GM18951 (cell line): ENCODE measurements at regions not wholly inside any gene's neighbourhood (a gene's known extent, or its start where the extent isn't known, plus 50 kb on each side); places are given as distances from the start of the nearest gene placed in this dataset.
"Not testable (repeated sequence)": the region's sequence is repeated elsewhere in the genome, so short reads cannot be mapped to it uniquely, and the experiment has no call there.

ENCODE experiments used
- POLR2A ChIP-seq: IDR thresholded peaks from 4 replicates; pipeline ENCODE4 v1.6.1; 2011; ENCODE audit warnings: mild to moderate bottlenecking; ENCODE audit not compliant: insufficient read length, insufficient read depth; ENCODE audit errors: extremely low read depth
- in situ Hi-C: fragments of 300-500 bp; cut with MboI; formaldehyde crosslinking; loops from one replicate; pipeline ENCODE4 v1.12.0; 2022; ENCODE audit warnings: low sequenced_read_pairs, mixed read lengths, inconsistent platforms; ENCODE audit not compliant: unreplicated experiment

DNA sequence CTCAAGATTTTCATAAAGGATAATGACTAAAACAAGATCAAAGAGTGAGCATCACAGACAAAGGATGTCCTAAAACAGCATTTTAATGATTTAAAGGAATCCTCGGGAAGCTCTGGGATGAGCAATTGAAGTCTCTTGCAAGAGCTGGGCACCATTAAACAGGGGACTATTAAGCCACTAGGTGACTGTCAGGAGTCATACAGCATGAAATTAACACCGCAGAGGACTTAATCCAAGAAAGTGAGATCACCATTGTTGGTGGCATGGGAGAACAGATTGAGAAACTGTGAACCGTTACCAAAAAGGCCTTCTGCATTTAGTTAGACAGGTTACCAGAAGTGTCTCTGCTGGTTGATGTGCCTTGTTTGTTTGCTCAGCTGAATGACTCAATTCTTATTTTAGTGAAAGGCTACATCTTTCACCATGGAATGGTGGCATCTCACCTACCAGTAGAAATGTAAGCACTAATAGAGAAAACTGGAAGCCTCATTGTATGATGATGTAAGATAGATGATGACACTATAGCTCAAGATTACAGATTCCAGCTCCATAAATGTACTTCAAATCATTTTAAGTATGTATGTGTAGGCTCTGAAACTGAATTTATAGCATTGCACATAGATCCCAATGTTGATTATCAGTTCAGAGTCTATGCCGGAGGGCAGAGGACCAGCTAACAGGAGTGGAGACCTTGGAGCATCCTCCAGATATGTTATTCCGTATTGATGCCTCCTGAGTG lies 427.6 kb downstream of the SUCLG1 start:
- in situ Hi-C loops: no loop called here
- TF ChIP-seq POLR2A: no peak

DNA sequence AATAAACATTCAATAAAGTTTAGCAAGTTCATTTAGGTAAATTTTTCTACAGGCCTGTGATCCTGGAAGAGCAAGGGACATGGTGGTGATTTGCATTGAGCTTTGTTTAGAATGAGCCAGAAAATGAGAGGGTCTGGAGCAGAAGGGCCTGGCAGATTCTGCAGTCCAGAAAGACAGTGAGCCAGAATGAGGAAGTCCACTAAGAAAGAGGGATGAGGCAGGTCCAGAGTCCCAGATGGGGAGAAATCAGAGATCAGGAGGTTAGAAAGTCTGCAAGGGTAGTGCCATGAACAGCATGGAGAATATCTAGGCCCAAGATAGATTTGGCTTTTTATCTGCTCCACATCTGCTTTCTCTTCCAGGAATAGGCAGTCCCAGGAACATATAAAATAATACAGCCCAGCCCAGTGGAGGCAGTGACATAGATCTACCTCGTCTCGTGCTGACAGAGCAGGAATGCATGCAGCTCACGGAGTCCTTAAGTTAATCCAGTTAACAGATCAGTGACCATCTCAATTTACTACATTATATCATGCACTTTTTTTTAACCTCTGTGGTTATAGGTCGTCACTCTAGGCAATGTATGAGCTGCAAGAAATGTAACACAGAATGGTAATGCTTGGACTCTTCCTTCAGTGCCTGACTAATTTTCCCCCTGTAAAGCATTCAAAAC lies 429.0 kb downstream of the SUCLG1 start:
- no peak for TF ChIP-seq POLR2A
- in situ Hi-C loops: no loop called here

DNA sequence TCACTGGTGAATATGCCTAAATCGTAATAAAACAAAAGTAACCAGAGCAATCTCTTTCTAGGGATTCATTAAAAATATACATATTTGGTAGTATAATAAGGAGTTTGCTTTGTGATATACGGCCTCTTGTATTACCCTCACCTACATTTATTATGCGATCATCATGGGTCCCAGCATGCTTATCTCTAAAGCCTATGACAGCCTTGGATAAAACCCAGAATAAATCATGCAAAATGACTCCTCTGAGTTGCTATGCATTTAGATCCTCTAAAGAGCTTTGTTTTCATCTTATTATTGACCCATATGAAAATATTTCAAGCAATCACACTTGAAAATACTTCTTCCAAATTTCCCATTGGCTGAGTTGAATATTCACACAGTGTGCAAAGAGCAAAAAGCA lies 432.3 kb downstream of the SUCLG1 start:
- in situ Hi-C loops: no loop called here
- no peak for TF ChIP-seq POLR2A

DNA sequence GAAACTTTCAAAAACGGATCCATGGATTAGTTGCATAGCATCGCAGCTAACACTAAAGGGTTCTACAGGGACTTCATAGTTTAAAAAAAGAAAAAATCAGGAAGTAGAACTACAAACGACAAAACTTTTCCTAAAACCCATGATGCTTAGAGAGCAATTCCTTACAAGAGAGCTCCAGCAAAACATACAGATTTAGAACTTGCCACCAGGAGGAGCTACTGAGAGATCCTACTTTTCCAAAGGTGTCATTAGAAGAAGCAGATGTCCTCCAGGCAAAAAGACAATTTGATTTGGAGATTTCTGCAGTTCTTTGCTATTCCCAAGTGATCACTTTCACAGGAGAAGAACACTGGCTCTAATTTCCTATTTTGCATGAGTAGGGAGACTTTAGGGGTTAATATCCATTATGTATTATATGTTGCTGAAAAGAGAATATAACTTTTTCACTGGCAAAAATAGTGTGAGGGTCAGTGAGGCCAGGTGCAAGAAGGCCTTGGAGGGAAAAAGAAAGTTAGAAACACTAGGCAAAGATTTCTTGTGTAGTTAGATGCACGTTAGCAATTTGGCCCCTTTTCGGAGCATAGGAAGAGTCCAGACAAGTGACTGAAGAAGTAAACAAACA lies 436.2 kb downstream of the SUCLG1 start:
- TF ChIP-seq POLR2A: no peak
- in situ Hi-C loops: no loop called here

DNA sequence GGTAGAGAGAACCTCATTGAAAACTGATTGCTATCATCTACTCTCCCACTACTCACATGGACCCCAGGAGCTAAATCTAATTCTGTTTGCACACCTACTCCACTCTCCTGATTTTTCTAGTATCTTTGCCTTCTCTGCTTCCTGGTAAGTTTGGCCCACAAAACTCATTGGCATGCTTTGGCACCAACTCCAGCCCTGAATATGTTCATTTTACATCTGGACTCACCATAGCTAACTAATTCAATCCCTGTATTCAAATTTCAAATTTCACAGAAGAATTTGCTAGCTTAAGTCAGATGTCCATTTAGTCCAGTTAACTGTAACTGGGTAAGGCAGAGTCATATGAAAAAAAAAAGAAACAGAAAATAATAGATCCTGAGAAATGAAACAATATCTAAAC lies 442.1 kb downstream of the SUCLG1 start:
- no peak for TF ChIP-seq POLR2A
- in situ Hi-C loops: no loop called here

DNA sequence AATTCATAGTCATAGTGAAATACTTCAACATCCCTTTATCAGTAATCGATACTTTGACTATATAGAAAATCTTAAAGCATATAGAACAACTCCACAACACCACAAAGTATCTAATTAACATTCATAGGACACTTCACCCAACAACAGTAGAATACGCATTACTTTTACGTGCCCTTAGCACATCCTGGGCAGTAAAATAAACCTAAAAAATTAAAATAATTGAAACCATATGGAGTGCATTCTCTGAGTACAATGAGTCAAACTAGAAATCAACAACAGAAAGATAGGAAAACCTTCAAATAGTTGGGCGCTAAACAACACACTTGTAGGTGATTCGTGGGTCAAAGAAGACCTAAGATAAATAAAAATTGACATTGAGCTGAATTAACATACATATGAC lies 442.9 kb downstream of the SUCLG1 start:
- TF ChIP-seq POLR2A: no peak
- in situ Hi-C loops: no loop called here

DNA sequence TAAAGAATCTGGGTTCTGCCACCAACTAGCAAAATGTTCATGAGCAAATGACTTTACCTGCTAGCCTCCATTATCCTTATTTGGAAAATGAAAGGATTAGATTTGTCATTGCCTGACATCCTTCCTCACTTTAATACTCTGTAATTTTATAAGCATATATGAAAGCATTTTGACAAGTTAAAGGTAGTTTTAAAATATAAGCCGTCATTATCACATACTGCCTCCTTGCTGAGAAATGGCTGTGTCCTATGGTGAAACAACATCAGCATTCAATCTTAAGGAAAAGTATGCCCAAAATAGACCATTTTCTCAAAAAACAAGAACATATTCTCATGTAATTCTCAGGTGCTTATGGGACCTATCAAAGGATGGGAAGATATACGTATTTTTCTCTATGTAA lies 461.2 kb downstream of the SUCLG1 start:
- TF ChIP-seq POLR2A: no peak
- in situ Hi-C loops: no loop called here

DNA sequence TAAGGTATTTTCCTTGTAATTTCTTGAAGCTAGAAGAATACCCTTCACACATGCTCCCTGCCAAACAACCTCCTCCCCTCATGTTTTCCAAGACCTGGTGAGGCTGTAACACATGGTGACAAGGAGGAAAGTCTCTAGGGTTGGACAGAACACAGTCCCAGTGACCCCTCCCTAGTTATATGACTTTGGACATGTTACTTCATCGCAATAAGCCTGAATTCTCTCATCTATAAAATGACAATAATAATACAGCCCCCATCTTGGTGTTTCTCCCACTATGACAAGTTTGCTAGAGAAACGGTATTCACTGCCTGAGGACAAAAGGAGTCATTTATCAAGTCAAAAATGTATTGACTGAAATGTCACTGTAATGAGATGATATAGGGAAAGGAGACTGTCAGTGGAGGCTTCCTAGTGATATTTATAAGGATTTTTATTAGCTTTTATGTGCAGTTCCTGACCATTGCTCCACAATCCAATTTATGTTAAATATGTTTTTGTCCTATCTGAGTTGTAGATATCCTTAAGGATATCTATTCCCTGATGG lies 464.4 kb downstream of the SUCLG1 start:
- TF ChIP-seq POLR2A: no peak
- in situ Hi-C loops: no loop called here

DNA sequence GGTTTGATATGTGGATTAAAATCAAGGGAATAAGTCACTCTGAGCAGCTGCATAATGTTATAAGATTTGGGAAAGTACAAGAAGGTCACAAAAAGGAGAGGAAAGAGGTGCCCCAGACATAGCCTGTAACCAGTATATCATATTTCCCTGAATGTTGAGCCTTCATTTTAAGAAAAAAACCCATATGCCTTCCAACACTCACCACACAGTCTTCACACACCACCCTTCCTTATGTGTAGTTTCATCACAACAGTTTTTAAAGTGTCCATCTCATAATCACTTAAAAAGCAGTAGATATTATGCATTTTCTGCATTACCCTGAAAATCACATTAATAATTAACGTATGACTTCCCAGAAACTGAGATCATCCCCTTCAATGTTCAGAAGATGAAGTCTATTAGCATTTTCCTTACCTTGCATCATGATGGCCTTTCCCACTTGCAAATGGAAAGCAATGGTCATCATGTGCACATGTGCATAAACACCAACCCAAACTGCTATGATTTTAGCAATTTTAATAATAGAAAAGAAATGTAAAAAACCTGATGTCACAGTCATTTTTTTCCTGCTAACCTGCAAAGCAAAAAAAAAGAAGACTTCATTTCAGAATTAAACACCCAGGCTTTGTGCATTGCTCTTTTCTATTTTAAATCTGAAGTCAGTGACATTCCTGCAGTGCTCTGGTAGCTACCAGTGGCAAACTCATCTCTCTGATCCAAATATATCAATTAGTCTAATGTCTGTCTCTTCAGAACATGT lies 465.0 kb downstream of the SUCLG1 start:
- no peak for TF ChIP-seq POLR2A
- in situ Hi-C loops: no loop called here

DNA sequence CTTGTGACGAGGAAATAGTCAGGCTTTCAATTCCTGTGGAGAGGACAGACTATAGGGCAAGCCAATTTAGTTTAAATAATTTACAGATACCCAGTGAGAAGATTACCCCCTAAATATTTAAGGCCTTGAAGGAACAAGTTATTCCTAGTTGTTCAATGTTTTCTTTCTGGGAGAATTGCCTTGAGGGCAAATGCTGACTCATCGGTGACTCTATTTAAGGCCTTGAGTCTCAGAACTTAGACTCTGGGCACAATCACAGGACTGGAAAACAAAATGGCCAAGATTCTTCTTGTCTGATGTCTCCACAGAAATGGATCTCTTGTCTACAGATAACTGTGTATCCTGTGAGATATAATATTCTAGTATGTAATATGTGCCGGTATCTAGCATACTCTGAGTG lies 467.1 kb downstream of the SUCLG1 start:
- in situ Hi-C loops: no loop called here
- no peak for TF ChIP-seq POLR2A

DNA sequence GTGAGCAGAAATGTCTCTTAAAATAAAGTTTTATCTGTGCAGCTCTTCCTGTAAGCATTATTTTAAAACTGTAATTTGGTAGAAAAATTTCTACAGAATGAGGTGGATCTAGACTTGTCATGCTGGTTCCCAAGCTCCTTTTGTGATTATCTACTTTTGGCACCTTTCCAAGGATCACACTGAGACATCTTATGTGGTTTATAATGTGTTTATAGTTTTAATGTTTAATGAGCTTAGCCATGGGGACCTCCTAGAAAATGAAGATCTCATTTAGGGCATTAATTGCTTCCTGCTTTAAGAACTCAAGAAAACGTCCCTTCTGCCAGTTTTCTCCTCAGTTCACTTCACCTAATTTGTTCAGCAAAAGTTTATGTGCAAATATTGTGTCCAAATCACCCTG lies 468.4 kb downstream of the SUCLG1 start:
- in situ Hi-C loops: no loop called here
- TF ChIP-seq POLR2A: no peak

DNA sequence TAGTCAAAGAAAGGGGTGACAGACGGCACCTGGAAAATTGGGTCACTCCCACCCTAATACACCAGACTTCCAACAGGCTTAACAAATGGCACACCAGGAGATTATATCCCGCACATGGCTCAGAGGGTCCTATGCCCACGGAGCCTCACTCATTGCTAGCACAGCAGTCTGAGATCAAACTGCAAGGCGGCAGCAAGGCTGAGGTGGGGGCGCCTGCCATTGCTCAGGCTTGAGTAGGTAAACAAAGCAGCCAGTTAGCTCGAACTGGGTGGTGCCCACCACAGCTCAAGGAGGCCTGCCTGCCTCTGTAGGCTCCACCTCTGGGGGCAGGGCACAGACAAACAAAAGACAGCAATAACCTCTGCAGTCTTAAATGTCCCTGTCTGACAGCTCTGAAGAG lies 482.5 kb downstream of the SUCLG1 start:
- in situ Hi-C loops: not testable (repeated sequence)

DNA sequence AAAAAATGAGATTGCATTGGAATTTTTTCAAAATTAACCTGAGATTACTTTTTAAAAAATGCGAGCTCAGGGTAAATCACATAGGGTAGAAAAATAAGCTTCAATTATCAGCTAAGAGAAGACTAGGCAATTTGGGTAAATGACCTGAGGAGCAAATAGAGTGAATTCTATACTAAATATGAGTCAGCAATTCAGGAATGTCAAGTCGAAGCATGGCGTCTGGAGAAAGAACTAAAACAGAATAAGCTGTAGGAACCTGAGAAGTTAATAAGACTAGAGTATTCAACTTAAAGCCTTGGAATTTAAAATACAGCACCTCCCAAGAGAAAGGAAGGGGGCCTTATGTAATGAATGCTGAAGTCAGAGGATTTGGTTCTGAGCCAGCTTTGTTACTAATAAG lies 487.0 kb downstream of the SUCLG1 start:
- TF ChIP-seq POLR2A: no peak
- in situ Hi-C loops: no loop called here
